NCI-H774 (cell line): ENCODE measurements at regions not wholly inside any gene's neighbourhood (a gene's known extent, or its start where the extent isn't known, plus 50 kb on each side); places are given as distances from the start of the nearest gene placed in this dataset.

Experiments
- DNase-seq: peaks from one replicate; lab custom pipeline; 2025; lab: John Stamatoyannopoulos, UW

- DNase-seq = peak; percentile 31
Observed at GRCh38 chr14:101193845-101194372, 290.4 kb upstream of the RTL1 start.

DNA sequence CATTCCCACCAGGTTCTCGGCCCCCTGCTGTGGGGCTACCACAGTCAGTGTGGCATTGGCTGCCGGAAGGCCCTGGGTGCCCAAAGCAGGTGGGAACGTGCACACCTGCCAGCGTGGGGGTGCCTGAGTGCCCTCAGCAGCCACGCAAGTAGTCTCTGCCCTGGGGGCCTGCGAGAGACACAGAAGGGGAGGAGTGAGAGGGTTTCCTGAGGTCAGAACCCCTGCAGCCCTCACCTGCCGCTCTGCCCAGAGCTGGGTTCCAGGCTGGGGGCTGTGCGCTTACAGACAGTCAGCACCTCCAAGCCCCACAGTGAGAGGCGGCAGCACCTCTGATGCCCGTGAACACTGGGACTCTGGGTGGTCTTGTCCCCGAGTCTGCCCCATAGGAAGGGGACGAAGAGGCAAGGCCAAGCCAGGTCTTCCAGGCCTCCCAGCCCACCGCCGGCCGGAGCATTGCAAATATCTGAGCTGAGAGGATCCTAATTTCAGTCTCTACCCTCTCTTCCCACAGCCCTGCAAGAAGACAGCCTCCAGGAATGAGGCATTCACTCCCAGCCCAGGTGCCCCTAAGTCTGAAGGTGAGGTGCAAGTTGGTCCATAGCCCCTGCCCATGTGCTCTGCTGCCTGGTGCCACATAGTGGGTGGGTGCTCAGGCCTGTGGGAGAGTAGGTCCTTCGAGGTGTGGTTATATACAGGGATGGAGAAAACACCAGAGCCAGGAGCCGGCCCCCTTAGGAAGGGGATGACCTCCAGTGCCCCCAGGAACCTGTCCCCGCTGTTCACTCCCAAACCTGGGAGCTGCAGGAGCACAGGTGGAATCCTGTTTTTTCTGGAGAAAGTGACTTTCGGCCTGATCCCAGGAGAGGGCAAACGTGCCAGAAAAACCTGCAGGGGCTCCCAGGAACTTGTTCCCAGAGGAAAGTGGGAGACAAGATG is 291.1 kb upstream of the RTL1 start:
- DNase-seq = no peak

DNA sequence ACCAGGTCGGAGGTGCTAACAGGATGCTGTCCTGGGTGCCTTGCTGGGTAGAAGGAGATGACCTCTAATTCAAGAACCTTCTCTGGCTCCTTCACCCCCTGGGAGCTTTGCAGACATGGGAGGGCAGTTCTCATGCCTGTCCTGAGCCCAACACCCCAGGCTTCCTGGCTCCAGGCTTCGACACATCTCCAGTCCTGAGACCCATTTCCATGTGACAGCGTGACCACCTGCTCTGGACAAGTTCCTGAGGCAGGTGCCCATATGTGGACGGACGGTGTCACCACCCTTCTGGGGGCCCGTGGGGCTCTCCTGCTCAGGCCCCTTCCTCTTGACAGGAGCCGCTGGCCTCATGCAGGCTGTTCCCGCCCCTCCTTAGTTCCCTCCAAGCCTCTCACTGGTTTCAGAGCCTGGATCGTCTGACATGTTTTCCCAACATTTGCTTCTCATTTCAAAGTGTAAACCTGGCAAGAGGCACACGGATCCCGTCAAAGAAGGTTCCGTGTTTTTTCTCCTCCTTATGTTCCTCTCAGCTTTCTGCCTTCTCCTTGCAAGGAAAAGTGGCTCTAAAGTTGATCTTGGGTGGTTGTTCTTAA is 291.9 kb upstream of the RTL1 start:
- DNase-seq = no peak

- no peak for DNase-seq
Observed at GRCh38 chr14:101196051-101196712, 292.7 kb upstream of the RTL1 start.

DNA sequence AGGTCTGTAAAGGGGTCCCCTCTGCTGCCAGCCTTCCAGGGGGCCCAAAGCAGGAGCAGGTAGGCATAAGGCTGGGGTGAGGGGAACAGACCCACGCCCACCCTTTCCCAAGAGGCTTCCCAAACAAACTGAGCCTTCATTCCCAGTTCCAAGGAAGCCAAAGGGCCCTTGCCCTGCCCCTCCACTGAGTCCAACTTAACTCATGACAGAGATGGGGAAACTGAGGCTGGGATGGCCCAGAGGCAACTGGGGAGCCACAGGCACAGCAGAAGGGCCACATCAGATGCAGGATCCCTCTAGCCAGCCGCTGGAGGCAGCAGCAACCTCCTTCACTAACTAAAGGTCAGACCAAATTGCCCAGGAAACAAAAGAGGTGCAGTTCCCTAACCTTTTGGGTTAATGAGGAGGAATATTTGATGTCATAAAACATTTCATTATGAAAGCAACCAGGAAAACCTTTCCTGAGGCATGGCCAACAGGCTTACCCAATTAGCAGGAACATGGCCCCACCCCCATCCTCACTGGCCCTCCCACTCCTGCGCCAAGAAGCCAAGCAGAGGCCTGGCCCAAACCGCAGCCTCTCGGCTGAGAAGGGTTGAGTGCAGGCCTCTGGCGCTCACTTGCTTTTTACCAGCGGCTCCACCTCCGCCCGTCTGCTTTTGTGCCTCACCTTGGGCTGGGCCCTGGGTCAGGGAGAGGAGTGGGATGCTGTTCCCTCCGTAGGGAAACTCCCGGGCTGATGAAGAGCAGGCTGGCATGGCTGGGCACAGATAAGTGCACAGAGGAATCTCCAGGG is 293.5 kb upstream of the RTL1 start:
- no peak for DNase-seq

DNA sequence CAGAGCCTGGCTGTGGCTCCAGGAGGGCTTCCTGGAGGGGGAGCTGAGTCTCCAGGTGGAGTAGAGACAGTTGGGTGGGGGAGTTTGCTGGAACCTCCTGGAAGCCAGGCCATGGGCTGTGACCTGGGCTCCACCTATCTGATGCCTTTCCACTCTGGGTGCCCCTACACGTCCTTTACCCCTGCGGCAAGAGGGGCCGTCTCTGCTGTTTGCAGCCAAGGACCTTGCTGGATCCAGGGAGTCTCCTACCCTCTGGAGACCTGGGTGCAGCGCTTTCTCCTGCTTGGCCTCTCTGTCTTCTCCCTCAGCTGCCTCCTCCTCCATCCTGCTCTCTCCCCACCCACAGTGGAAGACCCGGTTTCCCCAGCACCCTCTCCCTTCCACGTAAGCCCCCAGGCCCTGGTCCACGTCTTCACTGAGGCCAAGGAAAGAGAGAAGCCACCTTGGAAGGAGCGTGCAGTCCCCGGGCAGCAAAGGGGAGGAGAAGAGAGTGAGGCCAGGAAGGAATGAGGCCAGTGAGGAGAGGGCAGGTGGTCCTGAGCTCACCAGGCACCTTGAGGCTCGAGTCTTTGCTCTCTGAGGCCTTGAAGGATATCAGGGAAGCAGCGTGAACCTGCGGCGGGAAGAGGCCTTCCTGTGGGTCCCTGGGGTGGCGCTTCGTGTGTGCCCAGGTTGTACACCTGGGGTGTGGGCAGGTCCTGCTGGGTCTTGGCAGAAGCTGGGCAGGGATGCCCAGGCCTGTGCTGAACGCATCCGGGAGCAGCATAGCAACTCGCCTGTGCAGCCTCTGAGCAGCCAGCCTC is 294.3 kb upstream of the RTL1 start:
- no peak for DNase-seq

DNA sequence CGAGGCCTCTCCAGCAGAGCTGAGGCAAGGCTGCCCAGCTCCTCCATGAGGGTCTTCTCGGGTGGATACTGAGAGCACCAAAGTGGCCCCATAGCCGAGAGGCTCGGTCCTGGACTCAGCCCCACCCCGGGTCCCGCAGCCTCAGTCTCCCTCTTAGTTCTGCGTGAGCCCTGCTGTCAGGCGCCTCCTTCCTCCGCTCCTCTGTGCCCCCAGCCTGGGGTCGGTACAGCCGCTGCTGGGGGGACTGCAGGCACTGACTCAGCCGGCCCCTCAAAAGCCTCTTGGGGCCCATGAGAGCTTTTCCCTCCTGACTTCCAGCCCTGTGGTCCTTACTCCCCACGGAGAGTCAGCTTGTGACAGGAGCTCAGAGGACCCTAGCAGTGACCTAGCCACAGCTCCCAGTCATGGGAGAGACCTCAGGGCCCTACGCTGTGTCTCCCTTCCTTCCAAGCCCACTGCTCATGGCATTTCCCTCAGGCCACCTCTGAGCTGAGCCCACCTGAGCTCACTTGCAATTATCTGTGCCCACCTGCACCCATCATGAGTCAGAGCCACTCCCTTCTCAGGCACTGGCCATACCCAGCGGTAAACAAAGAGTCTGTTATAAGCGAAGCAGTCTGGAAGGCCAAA is 295.0 kb upstream of the RTL1 start:
- no peak for DNase-seq

- no peak for DNase-seq
Observed at GRCh38 chr14:101199028-101199770, 295.7 kb upstream of the RTL1 start.

DNA sequence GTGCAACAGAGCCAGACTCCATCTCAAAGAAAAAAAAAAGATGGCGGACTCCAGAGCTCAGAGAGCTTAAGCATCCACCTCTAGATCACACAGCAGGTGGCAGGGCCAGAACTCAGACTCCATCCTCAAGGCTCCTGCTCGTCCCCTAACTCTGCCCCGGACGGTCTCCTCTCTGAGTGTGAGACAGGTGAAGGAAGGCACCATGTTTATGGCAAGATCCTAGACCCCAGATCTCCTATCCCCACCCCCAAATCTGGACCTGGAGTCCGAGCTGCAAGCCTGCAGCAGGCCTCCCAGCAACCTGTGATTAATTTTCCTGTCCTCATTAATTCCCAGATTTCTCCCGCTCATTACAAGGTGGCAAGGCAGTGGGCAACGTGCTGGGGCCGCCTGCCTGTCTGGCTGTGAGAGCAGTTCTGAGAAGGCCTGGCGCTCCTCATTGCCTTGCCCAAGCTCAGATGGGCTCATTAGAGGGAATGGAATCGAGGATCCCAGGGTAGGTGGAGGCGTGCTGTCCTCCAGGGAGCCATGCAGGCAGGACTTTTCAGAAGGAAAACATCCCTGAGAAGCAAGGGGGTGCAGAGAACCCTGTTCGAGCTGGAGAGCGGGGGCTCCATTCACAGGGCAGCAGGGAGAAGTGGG is 296.6 kb upstream of the RTL1 start:
- no peak for DNase-seq

- DNase-seq = no peak
Observed at GRCh38 chr14:101200650-101201516, 297.4 kb upstream of the RTL1 start.

- DNase-seq = no peak
Observed at GRCh38 chr14:101201535-101202151, 298.1 kb upstream of the RTL1 start.

GRCh38 chr14:101202627-101203404 is 299.3 kb upstream of the RTL1 start:
- no peak for DNase-seq

DNA sequence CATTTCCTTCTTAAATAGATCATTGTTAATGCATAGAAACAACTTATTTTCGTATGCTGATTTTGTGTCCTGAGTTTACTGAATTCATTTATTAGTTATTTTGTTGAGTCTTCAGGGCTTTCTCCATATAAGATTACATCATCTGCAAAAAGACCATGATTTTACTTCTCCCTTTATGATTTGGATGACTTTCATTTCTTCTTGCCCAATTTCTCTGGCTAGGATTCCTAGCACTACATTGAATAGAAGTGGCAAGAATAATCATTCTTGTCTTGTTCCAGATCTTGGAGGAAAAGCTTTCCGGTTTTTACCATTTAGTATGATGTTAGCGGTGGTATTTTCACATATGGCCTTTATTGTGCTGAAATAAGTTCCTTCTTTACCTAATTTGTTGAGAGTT is 303.0 kb upstream of the RTL1 start:
- no peak for DNase-seq

- no peak for DNase-seq
Observed at GRCh38 chr14:101207041-101207440, 303.5 kb upstream of the RTL1 start.

DNA sequence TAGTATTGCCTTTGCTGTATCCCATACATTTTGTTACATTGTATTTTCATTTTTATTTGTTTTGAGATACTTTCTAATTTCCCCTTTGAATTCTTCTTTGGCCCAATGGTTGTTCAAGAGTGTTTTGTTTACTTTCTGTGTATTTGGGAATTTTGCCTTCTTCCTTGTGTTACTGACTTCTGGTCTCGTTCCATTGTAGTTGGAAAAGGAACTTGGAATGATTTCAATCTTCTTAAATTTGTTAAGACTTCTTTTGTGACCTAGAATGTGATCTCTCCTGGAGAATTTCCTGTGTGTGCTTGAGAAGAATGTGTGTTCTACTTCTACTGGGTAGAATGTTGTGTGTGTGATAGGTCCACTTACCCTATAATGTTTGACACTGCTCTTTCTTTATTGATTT is 304.4 kb upstream of the RTL1 start:
- no peak for DNase-seq

DNA sequence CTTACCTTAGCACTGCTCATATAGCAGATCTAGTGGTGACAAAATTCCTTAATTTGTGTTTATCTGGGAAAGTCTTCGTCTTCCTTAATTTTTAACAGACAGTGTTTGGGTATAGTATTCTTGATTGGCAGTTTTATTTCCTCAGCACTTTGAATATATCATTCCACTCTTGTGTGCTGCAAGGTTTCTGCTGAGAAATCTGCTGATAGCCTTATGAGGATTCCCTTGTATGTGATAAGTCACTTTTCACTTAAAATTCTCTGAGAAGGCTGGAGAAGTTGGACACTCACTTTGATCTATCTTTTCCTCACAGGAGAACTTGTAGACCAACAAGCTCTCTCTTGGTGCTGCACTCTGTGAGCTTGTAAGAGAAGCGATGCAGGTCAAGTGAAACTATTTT is 306.1 kb upstream of the RTL1 start:
- DNase-seq = no peak

DNA sequence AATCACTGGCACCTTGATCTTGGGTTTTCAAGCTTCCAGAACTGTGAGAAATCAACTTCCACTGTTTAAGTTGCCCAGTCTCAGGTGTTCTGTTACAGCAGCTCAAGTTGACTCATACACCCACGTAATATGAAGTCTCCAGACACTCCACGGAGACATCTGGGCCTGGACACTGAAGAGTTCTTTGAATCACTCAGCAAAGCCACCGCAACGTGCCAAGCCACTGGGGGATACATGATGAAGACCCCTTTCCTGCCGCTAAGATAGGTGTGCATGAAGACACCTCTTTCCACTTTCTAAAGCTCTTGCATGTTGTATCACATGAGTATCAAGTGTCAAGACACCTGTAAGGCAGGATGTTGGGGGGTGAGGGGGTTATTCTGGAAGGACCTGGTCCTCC is 311.7 kb upstream of the RTL1 start:
- DNase-seq = no peak
